ENCODE measurements at regions not wholly inside any gene's neighbourhood (a gene's known extent, or its start where the extent isn't known, plus 50 kb on each side); places are given as distances from the start of the nearest gene placed in this dataset.
A peak's percentile ranks its signal among the peaks of the same experiment; 100 is the strongest.
"Not testable (repeated sequence)": the region's sequence is repeated elsewhere in the genome, so short reads cannot be mapped to it uniquely, and the experiment has no call there.

- no peak for DNase-seq
Observed at GRCh38 chr2:146433116-146433875, 1411.5 kb upstream of the ACVR2A start.

- no peak for DNase-seq
Observed at GRCh38 chr2:146429366-146429765, 1415.5 kb upstream of the ACVR2A start.

- no peak for DNase-seq
Observed at GRCh38 chr2:146417942-146418341, 1426.9 kb upstream of the ACVR2A start.

- DNase-seq = no peak
Observed at GRCh38 chr2:146415291-146415690, 1429.5 kb upstream of the ACVR2A start.

DNA sequence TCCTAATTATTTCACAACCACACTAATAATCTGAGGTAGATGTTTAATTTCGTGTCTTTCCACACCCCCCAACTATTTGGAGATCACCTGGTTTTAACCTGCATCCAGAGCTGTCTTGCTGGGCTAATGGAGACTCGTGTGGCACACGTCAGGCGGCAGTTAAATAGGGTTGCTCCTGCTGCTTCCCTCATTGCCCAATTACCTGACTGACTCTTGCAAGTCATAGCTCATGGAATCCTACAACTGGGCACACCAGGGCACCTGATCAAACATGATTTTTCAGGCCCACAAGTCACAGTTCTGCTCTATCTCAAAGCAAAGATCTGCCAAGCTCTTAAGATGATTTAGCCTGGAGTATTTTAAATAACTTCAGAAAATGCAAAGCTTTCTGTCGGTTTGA, 1430.4 kb upstream of the ACVR2A start:
- peak; percentile 33 for DNase-seq

DNA sequence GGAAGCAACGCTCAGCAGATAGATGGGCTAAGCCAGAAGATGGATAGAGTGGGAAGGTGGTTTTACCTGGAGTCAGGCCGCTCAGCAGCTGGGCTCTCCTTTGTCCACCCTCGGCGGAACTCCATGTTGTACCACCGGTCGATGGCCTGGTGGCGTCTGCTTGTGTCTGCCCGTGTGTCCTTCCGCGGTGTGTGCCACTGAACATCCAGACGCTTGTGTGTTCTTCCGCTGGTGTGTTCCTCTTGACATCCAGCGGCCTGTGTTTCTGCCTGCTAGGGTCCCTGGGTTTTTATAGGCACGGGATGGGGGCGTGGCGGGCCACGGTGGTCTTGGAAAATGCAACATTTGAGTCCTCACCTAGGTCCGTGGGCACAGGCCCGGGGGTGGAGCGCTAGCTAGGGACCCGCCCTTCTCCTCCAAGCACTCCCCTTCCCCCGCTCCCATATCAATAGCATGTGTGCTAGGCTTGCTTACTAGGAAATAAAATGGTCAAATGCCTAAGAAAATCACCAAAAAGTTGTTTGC, 1431.7 kb upstream of the ACVR2A start:
- no peak for DNase-seq

DNA sequence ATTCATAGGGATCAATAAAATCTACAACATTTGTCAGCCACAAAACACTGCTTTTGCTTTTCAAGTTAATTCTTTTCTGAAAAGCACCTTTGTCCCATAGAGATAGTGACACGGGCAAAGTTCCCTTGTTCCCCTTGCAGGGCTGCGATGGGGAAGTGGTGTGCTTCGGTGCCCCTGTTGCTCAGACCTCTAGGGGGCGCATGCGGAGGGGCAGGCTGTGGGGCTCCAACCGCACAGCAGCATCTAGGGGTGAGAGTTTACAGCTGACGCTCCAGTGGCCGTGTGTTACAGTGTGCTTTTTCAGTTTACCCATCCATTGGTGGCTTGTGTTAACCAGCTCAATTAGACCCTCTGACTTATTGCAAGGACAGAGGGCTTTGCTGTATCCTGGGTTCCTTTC, 1432.2 kb upstream of the ACVR2A start:
- no peak for DNase-seq

DNA sequence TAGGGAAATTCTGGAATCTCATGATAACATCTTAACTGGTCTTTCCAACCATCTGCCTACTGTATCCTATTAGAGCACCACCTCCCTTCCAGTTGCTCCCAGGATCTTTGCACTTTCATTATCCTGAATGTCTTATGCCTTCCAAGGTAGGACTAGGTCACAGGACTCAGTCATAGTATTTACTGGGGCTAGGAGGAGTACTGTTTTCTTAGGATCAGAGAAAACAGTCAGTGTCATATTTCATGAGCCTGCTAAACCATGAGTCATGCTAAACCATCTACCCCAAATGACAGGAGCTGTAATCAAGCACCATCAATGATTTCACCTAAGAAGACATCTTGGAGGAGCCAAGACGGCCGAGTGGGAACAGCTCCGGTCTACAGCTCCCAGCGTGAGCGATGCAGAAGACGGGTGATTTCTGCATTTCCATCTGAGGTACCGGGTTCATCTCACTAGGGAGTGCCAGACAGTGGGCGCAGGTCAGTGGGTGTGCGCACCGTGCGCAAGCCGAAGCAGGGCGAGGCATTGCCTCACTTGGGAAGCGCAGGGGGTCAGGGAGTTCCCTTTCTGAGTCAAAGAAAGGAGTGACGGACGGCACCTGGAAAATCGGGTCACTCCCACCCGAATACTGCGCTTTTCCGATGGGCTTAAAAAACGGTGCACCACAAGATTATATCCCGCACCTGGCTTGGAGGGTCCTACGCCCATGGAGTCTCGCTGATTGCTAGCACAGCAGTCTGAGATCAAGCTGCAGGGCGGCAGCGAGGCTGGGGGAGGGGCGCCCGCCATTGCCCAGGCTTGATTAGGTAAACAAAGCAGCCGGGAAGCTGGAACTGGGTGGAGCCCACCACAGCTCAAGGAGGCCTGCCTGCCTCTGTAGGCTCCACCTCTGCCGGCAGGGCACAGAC, 1439.2 kb upstream of the ACVR2A start:
- peak; percentile 12 for DNase-seq

GRCh38 chr2:146403546-146404160, 1441.2 kb upstream of the ACVR2A start:
- DNase-seq = not testable (repeated sequence)

DNA sequence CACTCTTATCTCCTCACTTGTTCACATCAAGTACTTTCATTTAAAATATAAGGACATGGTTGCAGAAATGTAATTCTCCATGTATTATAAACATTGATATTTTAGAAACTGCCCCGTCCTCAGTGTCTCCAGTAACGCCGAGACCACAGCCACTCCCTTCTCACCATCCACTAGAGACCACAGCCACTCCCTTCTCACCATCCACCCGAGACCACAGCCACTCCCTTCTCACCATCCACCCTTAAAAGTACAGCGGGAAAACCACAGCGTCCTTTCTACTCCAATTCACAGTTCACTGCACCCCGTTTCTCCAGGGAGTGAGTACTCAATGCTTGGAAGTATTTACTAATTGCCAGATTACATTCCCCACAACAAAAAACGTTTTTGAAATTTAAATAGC, 1452.2 kb upstream of the ACVR2A start:
- no peak for DNase-seq

GRCh38 chr2:146392186-146392585, 1452.6 kb upstream of the ACVR2A start:
- no peak for DNase-seq

GRCh38 chr2:146388757-146389156, 1456.1 kb upstream of the ACVR2A start:
- DNase-seq = no peak

GRCh38 chr2:146386096-146386495, 1458.7 kb upstream of the ACVR2A start:
- no peak for DNase-seq

GRCh38 chr2:146385031-146385430, 1459.8 kb upstream of the ACVR2A start:
- DNase-seq = no peak

GRCh38 chr2:146376511-146377064, 1468.2 kb upstream of the ACVR2A start:
- no peak for DNase-seq

- no peak for DNase-seq
Observed at GRCh38 chr2:146374505-146374904, 1470.3 kb upstream of the ACVR2A start.

GRCh38 chr2:146371364-146371763, 1473.5 kb upstream of the ACVR2A start:
- not testable (repeated sequence) for DNase-seq

DNA sequence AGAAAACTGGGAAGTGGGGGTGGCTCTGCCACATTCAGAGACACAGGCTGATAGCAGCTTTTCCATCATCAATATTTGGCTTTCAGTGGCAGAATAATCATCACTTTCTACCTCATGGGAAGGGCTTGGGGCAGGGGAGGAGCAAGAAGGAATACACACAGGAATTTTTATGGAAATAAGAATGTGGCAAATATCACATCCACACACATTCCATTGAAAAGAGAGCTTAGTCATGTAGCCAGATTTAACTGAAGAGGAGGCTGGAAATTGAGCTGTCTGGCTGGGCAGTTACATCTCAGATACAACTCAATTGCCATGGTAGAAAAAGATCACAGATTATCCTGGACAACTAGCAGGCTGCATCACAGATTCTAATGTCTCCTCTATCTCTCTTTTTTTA, 1474.0 kb upstream of the ACVR2A start:
- no peak for DNase-seq

DNA sequence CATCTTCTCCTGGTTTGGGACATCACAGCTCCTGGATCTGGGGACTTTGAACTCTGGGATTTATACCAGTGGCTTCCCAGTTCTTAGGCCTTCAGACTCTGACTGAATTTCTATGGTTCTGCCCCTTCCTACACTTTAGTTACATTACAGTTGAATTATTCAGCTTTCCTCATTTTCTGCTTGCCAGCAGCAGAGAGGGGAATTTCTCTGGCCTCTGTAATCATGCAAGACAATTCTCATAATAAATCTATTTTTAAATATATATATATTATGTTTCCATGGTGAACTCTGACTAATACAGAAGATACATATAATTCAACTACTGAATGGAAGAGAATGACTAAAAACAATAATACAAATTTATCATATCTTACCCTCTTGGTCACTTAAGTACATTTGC, 1478.6 kb upstream of the ACVR2A start:
- no peak for DNase-seq

DNA sequence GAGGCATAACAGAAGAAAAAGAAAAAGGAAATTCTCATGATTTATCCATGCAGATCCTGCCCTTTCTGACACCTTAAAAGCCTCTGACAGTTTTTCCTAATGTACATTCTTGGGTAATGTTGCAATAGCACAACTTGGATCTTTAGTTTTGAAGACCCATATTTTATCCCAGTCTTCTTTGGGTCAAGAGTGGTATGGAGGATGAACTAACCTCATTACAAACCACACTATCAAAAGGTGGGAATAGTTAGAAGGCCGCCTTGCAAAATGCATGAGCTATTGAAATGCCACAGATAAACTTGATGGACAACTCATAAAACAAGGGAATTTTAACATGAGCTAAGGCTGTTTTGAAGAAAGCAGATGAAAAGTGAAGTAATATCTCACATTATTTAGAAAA, 1479.8 kb upstream of the ACVR2A start:
- DNase-seq = no peak

GRCh38 chr2:146363731-146364130, 1481.1 kb upstream of the ACVR2A start:
- no peak for DNase-seq

DNA sequence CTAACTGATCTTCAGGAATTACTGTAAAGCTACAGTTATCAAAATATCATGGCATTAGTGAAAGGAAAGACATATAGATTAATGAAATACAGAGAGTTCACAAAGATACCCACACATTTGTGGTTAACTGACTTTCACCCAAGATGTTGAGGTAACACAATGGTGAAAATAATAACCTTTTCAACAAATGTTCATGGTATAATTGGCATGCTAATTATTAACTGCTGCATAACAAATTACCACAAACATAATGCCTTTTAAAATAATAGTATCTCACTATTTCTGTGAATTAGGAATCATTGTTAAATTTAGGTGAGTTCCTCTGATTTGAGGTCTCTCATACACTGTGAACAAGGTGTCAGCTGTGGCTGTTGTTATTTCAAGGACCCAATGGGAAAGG, 1493.1 kb upstream of the ACVR2A start:
- no peak for DNase-seq

GRCh38 chr2:146349334-146349733, 1495.5 kb upstream of the ACVR2A start:
- DNase-seq = no peak

Data from NCI-H146 (cell line).